C4-2B (cell line): ENCODE measurements at regions not wholly inside any gene's neighbourhood (a gene's known extent, or its start where the extent isn't known, plus 50 kb on each side); places are given as distances from the start of the nearest gene placed in this dataset.
"Not testable (repeated sequence)": the region's sequence is repeated elsewhere in the genome, so short reads cannot be mapped to it uniquely, and the experiment has no call there.

Source experiments
- H3K27ac ChIP-seq: fragments of 450-650 bp; 2 replicates; pipeline ENCODE4 v1.5.1; 2017
- CTCF ChIP-seq: fragments of 450-650 bp; conservative IDR thresholded peaks from 2 replicates; pipeline ENCODE4 v1.5.1; 2017; ENCODE audit warnings: mild to moderate bottlenecking
- ZFX ChIP-seq: fragments of 450-650 bp; IDR thresholded peaks from 2 replicates; pipeline ENCODE4 v1.6.1; 2017

GRCh38 chr13:22925881-22926747 lies 254.7 kb upstream of the SGCG start:
- no peak overlapping the region for H3K27ac ChIP-seq

GRCh38 chr13:22926748-22927400 lies 253.9 kb upstream of the SGCG start:
- no peak overlapping the region for H3K27ac ChIP-seq
- TF ChIP-seq ZFX (no peak), CTCF (no peak)

More at GRCh38 chr13:22925881-22926747, 254.7 kb upstream of the SGCG start:
- TF ChIP-seq CTCF, result no peak
- TF ChIP-seq ZFX, result no peak

GRCh38 chr13:22927845-22928244 lies 252.9 kb upstream of the SGCG start:
- not testable (repeated sequence) for H3K27ac ChIP-seq

- H3K27ac ChIP-seq, result no peak overlapping the region
- no peak for TF ChIP-seq ZFX
Observed at GRCh38 chr13:22929381-22930126, 251.2 kb upstream of the SGCG start.

- H3K27ac ChIP-seq, result no peak overlapping the region
- no peak for TF ChIP-seq ZFX
- no peak for TF ChIP-seq CTCF
Observed at GRCh38 chr13:22931576-22931975, 249.2 kb upstream of the SGCG start.

GRCh38 chr13:22932632-22933412 lies 248.0 kb upstream of the SGCG start:
- H3K27ac ChIP-seq, result not testable (repeated sequence)

GRCh38 chr13:22933571-22934181 lies 247.1 kb upstream of the SGCG start:
- TF ChIP-seq ZFX, result no peak
- no peak for TF ChIP-seq CTCF

GRCh38 chr13:22934744-22935523 lies 245.8 kb upstream of the SGCG start:
- TF ChIP-seq CTCF (no peak), ZFX (no peak)

More at GRCh38 chr13:22933571-22934181, 247.1 kb upstream of the SGCG start:
- no peak overlapping the region for H3K27ac ChIP-seq

More at GRCh38 chr13:22934744-22935523, 245.8 kb upstream of the SGCG start:
- no peak overlapping the region for H3K27ac ChIP-seq
